Ovary (tissue), 3 donors: ENCODE measurements at regions not wholly inside any gene's neighbourhood (a gene's known extent, or its start where the extent isn't known, plus 50 kb on each side); places are given as distances from the start of the nearest gene placed in this dataset.

ENCODE experiments used
- CTCF ChIP-seq, 3 donors: fragments of 450-650 bp in 2 of 3; fragments of 200-600 bp in 1 of 3; IDR thresholded peaks; one replicate each; pipeline versions ENCODE4 v1.5.1 to v1.8.0; 2016 to 2022; ENCODE audit warnings: antibody characterized with exemption in 3 of 3, mild to moderate bottlenecking in 1 of 3
- EP300 ChIP-seq: sonication (generic); formaldehyde crosslinking; IDR thresholded peaks from one replicate; pipeline ENCODE4 v1.6.1; 2017; ENCODE audit warnings: antibody characterized with exemption
- POLR2A ChIP-seq: fragments of 450-650 bp; IDR thresholded peaks from one replicate; pipeline ENCODE4 v1.6.1; 2017; ENCODE audit warnings: antibody characterized with exemption, mild to moderate bottlenecking, moderate library complexity
- donor health status: DM: no; HTN: no; CAD: no.

- TF ChIP-seq CTCF (IDR thresholded peaks at IDR 0.05) (no peak), POLR2A (no peak), EP300 (no peak)
Measured at GRCh38 chr2:106296182-106296815, 102.2 kb upstream of the UXS1 start.
